ENCODE measurements at regions not wholly inside any gene's neighbourhood (a gene's known extent, or its start where the extent isn't known, plus 50 kb on each side); places are given as distances from the start of the nearest gene placed in this dataset.

DNA sequence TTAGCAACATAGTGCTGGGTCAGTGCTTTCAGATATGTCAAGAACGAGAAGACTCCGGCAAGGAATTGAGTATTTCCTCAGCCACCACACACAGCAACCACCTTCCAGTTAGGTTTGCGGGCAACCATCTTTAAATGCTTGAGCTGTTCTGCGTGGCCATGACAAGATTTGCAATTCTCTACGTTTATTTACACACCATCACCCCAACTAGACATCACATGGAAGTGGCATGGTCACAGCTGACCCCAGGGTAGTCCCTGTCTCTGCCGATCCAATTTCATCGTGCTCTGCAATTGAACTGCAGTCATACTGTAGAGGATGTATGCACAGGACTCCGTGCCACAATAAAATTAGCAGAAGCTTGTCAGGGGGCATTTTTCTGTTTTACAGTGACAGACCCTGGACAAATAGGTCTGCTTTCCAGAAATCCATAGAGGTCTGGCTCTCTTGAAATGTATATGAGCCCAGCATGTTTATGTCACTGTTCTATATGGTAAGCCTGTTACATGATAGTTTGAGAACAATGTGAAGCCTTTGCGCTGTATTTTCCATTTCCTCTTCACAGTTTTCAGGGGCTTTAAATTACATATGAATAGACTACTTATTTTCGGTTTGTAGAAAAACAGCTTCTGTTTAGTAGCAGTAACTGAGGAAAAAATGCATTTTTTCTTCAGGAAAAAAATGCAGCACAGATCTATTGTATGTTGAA lies 605.2 kb downstream of the NR4A2 start:
- H3K9me3 ChIP-seq (ENCODE audit: severe bottlenecking), result no peaks in the 10 kb centered on the region
- ATAC-seq (ENCODE audit: low read depth) (no peak), DNase-seq (ENCODE audit: low spot score) (no peak)
- TF ChIP-seq, protein P1, sequence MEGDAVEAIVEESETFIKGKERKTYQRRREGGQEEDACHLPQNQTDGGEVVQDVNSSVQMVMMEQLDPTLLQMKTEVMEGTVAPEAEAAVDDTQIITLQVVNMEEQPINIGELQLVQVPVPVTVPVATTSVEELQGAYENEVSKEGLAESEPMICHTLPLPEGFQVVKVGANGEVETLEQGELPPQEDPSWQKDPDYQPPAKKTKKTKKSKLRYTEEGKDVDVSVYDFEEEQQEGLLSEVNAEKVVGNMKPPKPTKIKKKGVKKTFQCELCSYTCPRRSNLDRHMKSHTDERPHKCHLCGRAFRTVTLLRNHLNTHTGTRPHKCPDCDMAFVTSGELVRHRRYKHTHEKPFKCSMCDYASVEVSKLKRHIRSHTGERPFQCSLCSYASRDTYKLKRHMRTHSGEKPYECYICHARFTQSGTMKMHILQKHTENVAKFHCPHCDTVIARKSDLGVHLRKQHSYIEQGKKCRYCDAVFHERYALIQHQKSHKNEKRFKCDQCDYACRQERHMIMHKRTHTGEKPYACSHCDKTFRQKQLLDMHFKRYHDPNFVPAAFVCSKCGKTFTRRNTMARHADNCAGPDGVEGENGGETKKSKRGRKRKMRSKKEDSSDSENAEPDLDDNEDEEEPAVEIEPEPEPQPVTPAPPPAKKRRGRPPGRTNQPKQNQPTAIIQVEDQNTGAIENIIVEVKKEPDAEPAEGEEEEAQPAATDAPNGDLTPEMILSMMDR (IDR thresholded peaks at IDR 0.05; ENCODE audit: poor library complexity, severe bottlenecking), result no peak
- H3K27me3 ChIP-seq (ENCODE audit: insufficient read depth, poor library complexity, severe bottlenecking), result no peaks in the 10 kb centered on the region
- no peak overlapping the region for H3K4me3 ChIP-seq (ENCODE audit: severe bottlenecking)
- H3K27ac ChIP-seq (ENCODE audit: poor library complexity, severe bottlenecking), result no peak overlapping the region
- no peaks in the 10 kb centered on the region for H3K4me1 ChIP-seq (ENCODE audit: insufficient read depth, poor library complexity, severe bottlenecking)
- H3K36me3 ChIP-seq (ENCODE audit: low read depth), result no peaks in the 10 kb centered on the region

DNA sequence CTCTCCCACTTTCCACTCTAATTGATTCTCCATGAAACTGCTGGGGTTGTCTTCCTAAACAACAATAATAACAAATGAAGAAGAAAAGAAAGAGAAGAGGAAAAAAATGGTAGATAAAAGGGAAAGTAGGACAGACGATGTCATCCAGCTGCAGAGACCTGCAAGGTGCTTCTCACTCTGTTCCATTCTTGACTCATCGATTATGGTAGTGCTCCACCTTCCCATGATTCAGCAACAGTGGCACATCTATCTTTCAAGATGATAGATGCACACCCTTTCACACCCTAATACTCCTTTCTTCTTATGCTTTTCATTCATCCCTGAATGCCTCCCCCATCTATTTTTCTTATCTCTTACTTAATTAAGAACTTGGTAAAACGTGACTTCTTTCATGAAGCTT lies 610.2 kb downstream of the NR4A2 start:
- H3K4me3 ChIP-seq (ENCODE audit: severe bottlenecking), result no peak overlapping the region
- DNase-seq (ENCODE audit: low spot score), result no peak
- no peak for ATAC-seq (ENCODE audit: low read depth)
- TF ChIP-seq, protein P1 (IDR thresholded peaks at IDR 0.05; ENCODE audit: poor library complexity, severe bottlenecking), result no peak
- H3K27me3 ChIP-seq (ENCODE audit: insufficient read depth, poor library complexity, severe bottlenecking), result no peaks in the 10 kb centered on the region
- H3K27ac ChIP-seq (ENCODE audit: poor library complexity, severe bottlenecking), result no peak overlapping the region
- H3K9me3 ChIP-seq (ENCODE audit: severe bottlenecking), result no peaks in the 10 kb centered on the region
- no peaks in the 10 kb centered on the region for H3K36me3 ChIP-seq (ENCODE audit: low read depth)
- H3K4me1 ChIP-seq (ENCODE audit: insufficient read depth, poor library complexity, severe bottlenecking), result no peaks in the 10 kb centered on the region

DNA sequence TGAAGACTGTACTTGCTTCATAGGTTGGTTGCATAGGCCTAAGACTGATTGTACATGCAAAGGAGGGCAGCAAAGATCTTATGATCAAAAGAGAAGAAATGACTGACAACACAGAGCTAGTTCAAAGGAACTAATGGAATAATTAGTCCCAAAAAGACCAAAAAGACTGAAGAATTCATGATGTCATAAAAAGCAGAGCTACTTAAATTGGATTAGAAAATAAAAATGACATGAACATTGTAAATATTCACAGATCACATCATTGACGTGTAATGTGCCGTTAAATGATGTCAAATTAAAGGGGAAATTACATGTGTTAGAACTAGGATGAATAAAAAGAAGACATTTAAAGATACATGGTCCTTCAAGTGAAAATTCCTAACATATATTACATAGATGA lies 616.8 kb downstream of the NR4A2 start:
- ATAC-seq (ENCODE audit: low read depth), result no peak
- no peaks in the 10 kb centered on the region for H3K9me3 ChIP-seq (ENCODE audit: severe bottlenecking)

DNA sequence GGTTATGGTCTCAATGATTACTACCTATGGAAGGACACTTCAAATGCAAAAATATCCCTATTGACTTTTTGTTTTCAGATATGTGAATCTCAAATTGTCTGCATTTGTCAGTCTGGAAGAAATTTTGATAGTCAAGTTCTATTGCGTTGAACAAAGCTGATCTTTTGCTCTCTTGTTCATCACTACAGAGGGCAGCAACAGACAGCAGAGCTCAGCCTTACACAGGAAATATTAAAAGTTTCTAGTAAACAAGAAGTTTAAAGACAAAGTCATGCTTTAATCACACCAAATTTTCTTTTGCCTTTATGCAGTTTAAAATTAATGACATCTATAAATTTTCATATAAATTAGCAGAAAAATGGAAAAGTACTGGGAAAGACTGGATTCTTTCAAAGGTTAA lies 617.5 kb downstream of the NR4A2 start:
- ATAC-seq (ENCODE audit: low read depth), result no peak
- no peaks in the 10 kb centered on the region for H3K36me3 ChIP-seq (ENCODE audit: low read depth)
- no peak for DNase-seq (ENCODE audit: low spot score)
- H3K9me3 ChIP-seq (ENCODE audit: severe bottlenecking), result no peaks in the 10 kb centered on the region
- H3K4me1 ChIP-seq (ENCODE audit: insufficient read depth, poor library complexity, severe bottlenecking), result no peaks in the 10 kb centered on the region
- H3K27ac ChIP-seq (ENCODE audit: poor library complexity, severe bottlenecking), result no peak overlapping the region
- no peak overlapping the region for H3K4me3 ChIP-seq (ENCODE audit: severe bottlenecking)
- TF ChIP-seq, protein P1 (IDR thresholded peaks at IDR 0.05; ENCODE audit: poor library complexity, severe bottlenecking), result peak; percentile 23
- H3K27me3 ChIP-seq (ENCODE audit: insufficient read depth, poor library complexity, severe bottlenecking), result no peaks in the 10 kb centered on the region

More for the DNA sequence above, 616.8 kb downstream of the NR4A2 start:
- DNase-seq (ENCODE audit: low spot score), result no peak
- Histone ChIP-seq H3K4me1 (ENCODE audit: insufficient read depth, poor library complexity, severe bottlenecking) (no peaks in the 10 kb centered on the region), H3K4me3 (ENCODE audit: severe bottlenecking) (no peak overlapping the region), H3K36me3 (ENCODE audit: low read depth) (no peaks in the 10 kb centered on the region), H3K27me3 (ENCODE audit: insufficient read depth, poor library complexity, severe bottlenecking) (no peaks in the 10 kb centered on the region), H3K27ac (ENCODE audit: poor library complexity, severe bottlenecking) (no peak overlapping the region)
- TF ChIP-seq, protein P1 (IDR thresholded peaks at IDR 0.05; ENCODE audit: poor library complexity, severe bottlenecking), result no peak

DNA sequence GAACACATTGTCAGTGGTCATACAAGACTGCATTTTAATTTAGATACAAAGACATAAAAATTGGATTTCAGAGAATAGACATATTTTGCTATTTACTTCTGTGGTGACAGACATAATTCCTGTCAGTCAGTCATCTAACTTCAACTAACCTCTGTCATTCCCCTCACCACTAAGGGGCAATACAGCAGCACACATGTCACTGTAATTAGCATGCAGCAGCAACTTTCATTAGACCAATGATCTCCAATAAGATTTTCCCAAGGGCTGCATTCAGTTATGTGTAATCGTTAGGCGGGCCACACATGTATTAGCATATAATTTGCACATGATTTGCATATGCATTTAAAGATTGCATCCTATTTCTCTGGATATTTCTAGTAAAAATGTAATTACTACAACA lies 624.5 kb downstream of the NR4A2 start:
- Histone ChIP-seq H3K27ac (ENCODE audit: poor library complexity, severe bottlenecking) (no peak overlapping the region), H3K4me3 (ENCODE audit: severe bottlenecking) (no peak overlapping the region), H3K9me3 (ENCODE audit: severe bottlenecking) (no peaks in the 10 kb centered on the region), H3K4me1 (ENCODE audit: insufficient read depth, poor library complexity, severe bottlenecking) (no peaks in the 10 kb centered on the region), H3K36me3 (ENCODE audit: low read depth) (no peaks in the 10 kb centered on the region), H3K27me3 (ENCODE audit: insufficient read depth, poor library complexity, severe bottlenecking) (no peaks in the 10 kb centered on the region)
- ATAC-seq (ENCODE audit: low read depth) (no peak), DNase-seq (ENCODE audit: low spot score) (no peak)
- TF ChIP-seq, protein P1 (IDR thresholded peaks at IDR 0.05; ENCODE audit: poor library complexity, severe bottlenecking), result peak; percentile 23
